OCI-LY1 (cell line): ENCODE measurements at regions not wholly inside any gene's neighbourhood (a gene's known extent, or its start where the extent isn't known, plus 50 kb on each side); places are given as distances from the start of the nearest gene placed in this dataset.
"Not testable (repeated sequence)": the region's sequence is repeated elsewhere in the genome, so short reads cannot be mapped to it uniquely, and the experiment has no call there.

Experiments
- EZH2 ChIP-seq: fragments of 200-600 bp; sonication (generic), shearing (Covaris generic); IDR thresholded peaks from 2 replicates; pipeline ENCODE4 v1.8.0; 2017; ENCODE audit warnings: borderline replicate concordance, mixed run types, mild to moderate bottlenecking, antibody characterized with exemption, low read length, moderate library complexity, mixed read lengths
- TF ChIP-seq, protein P1 (sequence below): fragments of 200-600 bp; sonication (generic), shearing (Covaris generic); IDR thresholded peaks from 2 replicates; pipeline ENCODE4 v1.5.1; 2017; ENCODE audit warnings: mild to moderate bottlenecking, antibody characterized with exemption, low read length, moderate library complexity, mixed read lengths

DNA sequence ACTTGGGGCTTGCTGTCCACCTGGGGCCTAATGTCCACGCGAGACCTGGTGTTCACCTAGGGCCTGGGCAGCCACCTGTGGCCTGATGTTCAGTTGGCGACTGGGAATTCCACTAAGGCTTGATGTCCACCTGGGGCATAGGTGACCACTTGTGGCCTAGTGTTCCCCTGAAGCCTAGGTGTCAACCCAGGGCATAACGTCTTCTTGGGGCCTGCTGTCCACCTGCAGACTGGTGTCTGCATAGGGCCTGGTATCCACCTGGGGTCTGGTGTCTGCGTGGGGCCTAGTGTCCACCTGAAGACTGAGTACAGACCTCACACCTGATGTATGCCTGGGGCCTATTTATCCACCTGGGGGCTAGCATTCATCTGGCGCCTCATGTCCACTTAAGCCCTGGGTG lies 355.2 kb downstream of the KCNJ18 start:
- TF ChIP-seq, protein P1, sequence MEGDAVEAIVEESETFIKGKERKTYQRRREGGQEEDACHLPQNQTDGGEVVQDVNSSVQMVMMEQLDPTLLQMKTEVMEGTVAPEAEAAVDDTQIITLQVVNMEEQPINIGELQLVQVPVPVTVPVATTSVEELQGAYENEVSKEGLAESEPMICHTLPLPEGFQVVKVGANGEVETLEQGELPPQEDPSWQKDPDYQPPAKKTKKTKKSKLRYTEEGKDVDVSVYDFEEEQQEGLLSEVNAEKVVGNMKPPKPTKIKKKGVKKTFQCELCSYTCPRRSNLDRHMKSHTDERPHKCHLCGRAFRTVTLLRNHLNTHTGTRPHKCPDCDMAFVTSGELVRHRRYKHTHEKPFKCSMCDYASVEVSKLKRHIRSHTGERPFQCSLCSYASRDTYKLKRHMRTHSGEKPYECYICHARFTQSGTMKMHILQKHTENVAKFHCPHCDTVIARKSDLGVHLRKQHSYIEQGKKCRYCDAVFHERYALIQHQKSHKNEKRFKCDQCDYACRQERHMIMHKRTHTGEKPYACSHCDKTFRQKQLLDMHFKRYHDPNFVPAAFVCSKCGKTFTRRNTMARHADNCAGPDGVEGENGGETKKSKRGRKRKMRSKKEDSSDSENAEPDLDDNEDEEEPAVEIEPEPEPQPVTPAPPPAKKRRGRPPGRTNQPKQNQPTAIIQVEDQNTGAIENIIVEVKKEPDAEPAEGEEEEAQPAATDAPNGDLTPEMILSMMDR: not testable (repeated sequence)
- not testable (repeated sequence) for TF ChIP-seq EZH2
